ENCODE measurements at regions not wholly inside any gene's neighbourhood (a gene's known extent, or its start where the extent isn't known, plus 50 kb on each side); places are given as distances from the start of the nearest gene placed in this dataset.

DNA sequence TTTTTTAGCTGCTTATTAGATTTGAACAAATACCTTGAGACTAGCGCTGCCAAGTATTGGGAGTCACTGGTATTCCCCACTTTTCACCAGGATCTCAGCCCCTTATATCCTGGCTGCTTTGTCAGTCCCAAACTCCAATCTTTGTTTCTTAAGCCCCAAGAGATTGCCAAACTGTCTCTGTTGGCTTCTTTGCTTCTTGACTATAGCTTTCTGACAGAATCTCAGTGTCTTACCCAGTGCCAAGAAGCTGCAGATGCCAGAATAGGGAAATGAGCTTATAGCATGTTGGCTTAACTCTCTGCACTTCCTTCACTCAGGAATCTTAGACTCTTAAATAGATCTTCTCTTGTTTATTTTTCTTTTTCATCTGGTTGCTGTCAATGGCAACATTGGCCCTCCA is 297.5 kb upstream of the DCAF8L1 start:
- Histone ChIP-seq H3K4me1 (no peaks in the 10 kb centered on the region), H3K36me3 (no peaks in the 10 kb centered on the region), H3K4me3 (no peak overlapping the region), H3K9me3 (no peaks in the 10 kb centered on the region), H3K27ac (no peak overlapping the region), H3K27me3 (no peaks in the 10 kb centered on the region)
- no peak for ATAC-seq
- intact Hi-C loops (cut with DNase I): no loop called here
- no peak for DNase-seq
- no CpG with 5 or more reads among the region's 1 CpG for WGBS (ENCODE audit: insufficient coverage, low coverage, low lambda C conversion rate, missing lambda C conversion rate)
- TF ChIP-seq POLR2A (IDR thresholded peaks at IDR 0.05): no peak
- TF ChIP-seq, protein P1, sequence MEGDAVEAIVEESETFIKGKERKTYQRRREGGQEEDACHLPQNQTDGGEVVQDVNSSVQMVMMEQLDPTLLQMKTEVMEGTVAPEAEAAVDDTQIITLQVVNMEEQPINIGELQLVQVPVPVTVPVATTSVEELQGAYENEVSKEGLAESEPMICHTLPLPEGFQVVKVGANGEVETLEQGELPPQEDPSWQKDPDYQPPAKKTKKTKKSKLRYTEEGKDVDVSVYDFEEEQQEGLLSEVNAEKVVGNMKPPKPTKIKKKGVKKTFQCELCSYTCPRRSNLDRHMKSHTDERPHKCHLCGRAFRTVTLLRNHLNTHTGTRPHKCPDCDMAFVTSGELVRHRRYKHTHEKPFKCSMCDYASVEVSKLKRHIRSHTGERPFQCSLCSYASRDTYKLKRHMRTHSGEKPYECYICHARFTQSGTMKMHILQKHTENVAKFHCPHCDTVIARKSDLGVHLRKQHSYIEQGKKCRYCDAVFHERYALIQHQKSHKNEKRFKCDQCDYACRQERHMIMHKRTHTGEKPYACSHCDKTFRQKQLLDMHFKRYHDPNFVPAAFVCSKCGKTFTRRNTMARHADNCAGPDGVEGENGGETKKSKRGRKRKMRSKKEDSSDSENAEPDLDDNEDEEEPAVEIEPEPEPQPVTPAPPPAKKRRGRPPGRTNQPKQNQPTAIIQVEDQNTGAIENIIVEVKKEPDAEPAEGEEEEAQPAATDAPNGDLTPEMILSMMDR (IDR thresholded peaks at IDR 0.05): no peak

DNA sequence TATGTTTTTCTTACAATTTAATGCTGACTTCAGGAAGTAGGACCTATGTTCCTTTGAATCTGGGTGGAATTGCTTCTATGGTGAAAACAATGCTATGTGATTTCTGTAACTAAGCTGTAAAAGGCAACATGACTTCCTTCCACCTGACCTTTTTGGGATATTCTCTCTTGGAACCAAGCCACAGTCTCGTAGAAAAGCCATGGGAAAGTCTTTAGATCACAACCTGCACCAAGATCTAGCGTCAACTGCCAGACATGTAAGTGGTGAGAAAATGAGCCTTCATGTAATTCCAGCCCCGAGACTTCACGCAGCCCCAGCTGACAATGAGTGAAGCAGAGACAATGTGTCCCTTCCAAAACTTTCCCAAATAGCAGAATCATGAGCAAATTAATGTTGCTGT is 297.0 kb upstream of the DCAF8L1 start:
- Histone ChIP-seq H3K27me3 (no peaks in the 10 kb centered on the region), H3K4me3 (no peak overlapping the region), H3K4me1 (no peaks in the 10 kb centered on the region), H3K27ac (no peak overlapping the region), H3K9me3 (no peaks in the 10 kb centered on the region), H3K36me3 (no peaks in the 10 kb centered on the region)
- DNase-seq (no peak), ATAC-seq (no peak)
- TF ChIP-seq POLR2A (IDR thresholded peaks at IDR 0.05): no peak
- TF ChIP-seq, protein P1 (IDR thresholded peaks at IDR 0.05): no peak
- intact Hi-C loops (cut with DNase I): no loop called here
- WGBS (ENCODE audit: insufficient coverage, low coverage, low lambda C conversion rate, missing lambda C conversion rate): 55% methylated on average over 4 of the region's 4 CpGs

DNA sequence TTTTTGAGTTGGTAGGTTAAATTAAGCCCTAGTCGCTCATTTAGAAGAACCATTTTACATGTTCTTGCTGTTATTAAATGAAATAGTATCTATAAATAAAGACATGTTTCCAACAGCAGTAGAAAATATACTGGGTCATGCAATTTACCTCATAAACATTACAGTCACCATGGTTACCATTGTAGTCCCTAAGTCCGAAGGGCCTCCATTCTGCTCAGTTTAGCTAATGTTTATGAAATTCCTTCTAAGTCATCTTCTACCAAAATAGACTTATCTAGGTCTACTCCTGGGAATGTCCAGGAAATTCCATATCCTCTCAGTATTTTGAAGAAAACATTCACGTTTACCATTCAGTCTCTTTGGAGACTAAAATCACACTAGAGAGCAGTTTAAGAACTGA is 292.5 kb upstream of the DCAF8L1 start:
- intact Hi-C loops (cut with DNase I): no loop called here
- H3K36me3 ChIP-seq: no peaks in the 10 kb centered on the region
- no peaks in the 10 kb centered on the region for H3K27me3 ChIP-seq
- TF ChIP-seq, protein P1 (IDR thresholded peaks at IDR 0.05): no peak
- no peak overlapping the region for H3K27ac ChIP-seq
- no peaks in the 10 kb centered on the region for H3K9me3 ChIP-seq
- WGBS (ENCODE audit: insufficient coverage, low coverage, low lambda C conversion rate, missing lambda C conversion rate): 47% methylated on average over 3 of the region's 3 CpGs
- DNase-seq (no peak), ATAC-seq (no peak)
- no peak overlapping the region for H3K4me3 ChIP-seq
- H3K4me1 ChIP-seq: no peaks in the 10 kb centered on the region

DNA sequence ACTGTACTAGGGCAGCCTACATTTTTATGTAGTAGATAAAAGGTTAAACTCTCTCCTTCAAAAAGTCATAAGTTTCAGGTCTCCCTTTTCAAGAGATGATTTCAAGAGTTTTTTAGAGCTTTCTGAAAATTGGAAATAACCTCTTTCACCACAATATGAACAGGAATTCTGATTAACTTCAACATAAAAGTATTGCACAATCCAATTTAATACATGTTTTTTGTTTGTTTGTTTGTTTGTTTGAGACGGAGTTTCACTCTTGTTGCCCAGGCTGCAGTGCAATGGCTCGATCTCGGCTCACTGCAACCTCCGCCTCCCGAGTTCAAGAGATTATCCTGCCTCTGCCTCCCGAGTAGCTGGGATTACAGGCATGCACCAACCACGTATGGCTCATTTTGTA is 265.4 kb upstream of the DCAF8L1 start:
- H3K27me3 ChIP-seq: no peaks in the 10 kb centered on the region
- no peak for DNase-seq
- H3K36me3 ChIP-seq: no peaks in the 10 kb centered on the region
- no peak overlapping the region for H3K27ac ChIP-seq
- intact Hi-C loops (cut with DNase I): no loop called here
- H3K4me1 ChIP-seq: no peaks in the 10 kb centered on the region
- ATAC-seq: no peak
- peaks cover 0 to 2% (median 0%) of the 10 kb centered on the region in 4 donors for H3K9me3 ChIP-seq
- no peak overlapping the region for H3K4me3 ChIP-seq
- no peak for TF ChIP-seq POLR2A (IDR thresholded peaks at IDR 0.05)
- TF ChIP-seq, protein P1 (IDR thresholded peaks at IDR 0.05): no peak
- WGBS (ENCODE audit: insufficient coverage, low coverage, low lambda C conversion rate, missing lambda C conversion rate): 72% methylated on average over 7 of the region's 7 CpGs

DNA sequence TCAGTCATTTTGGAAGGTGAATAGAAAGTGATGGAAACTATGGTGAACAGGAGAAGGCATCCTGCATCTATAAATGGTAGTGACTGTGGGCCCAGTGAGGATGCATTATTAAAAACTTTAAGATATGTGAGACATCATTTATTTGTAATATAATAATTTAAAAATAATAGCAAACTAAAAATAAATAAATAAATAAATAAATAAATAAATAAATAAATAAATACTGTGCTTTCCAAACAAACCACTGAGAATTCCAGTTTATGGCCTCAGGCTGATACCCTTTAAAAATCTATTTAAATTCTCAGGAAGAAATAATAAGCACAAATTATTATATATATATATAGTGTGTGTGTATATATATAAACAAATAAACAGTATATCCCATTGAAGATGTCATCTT is 248.0 kb upstream of the DCAF8L1 start:
- intact Hi-C loops (cut with DNase I): no loop called here
- no peaks in the 10 kb centered on the region for H3K36me3 ChIP-seq
- no peak for TF ChIP-seq POLR2A (IDR thresholded peaks at IDR 0.05)
- TF ChIP-seq, protein P1 (IDR thresholded peaks at IDR 0.05): no peak
- H3K4me1 ChIP-seq: no peaks in the 10 kb centered on the region
- H3K4me3 ChIP-seq: no peak overlapping the region
- no peak for ATAC-seq
- H3K9me3 ChIP-seq: no peaks in the 10 kb centered on the region
- no peaks in the 10 kb centered on the region for H3K27me3 ChIP-seq
- H3K27ac ChIP-seq: no peak overlapping the region
- DNase-seq: no peak
